Fibroblast of lung (primary cell): ENCODE measurements at regions not wholly inside any gene's neighbourhood (a gene's known extent, or its start where the extent isn't known, plus 50 kb on each side); places are given as distances from the start of the nearest gene placed in this dataset.
A peak's percentile ranks its signal among the peaks of the same experiment; 100 is the strongest.

Experiments used
- DNase-seq, 2 donors: peaks; one replicate each; pipeline versions ENCODE4 v3.0.0 to v3.0.0-alpha.2; 2010; ENCODE audit warnings: low read depth in 2 of 2
- H2AFZ ChIP-seq: 2 replicates; pipeline ENCODE4 v1.5.1; 2012; ENCODE audit warnings: low read length, control low read depth, inconsistent platforms
- H3K27ac ChIP-seq: 2 replicates; pipeline ENCODE4 v1.5.1; 2011; ENCODE audit warnings: low read length, control low read depth; ENCODE audit not compliant: insufficient read depth
- H3K27me3 ChIP-seq: 2 replicates; pipeline ENCODE4 v1.5.1; 2011; ENCODE audit warnings: mild to moderate bottlenecking, low read length; ENCODE audit not compliant: control insufficient read depth, insufficient read depth
- H3K36me3 ChIP-seq: 2 replicates; pipeline ENCODE4 v1.5.1; 2011; ENCODE audit warnings: low read length; ENCODE audit not compliant: control insufficient read depth, insufficient read depth
- H3K4me1 ChIP-seq: 2 replicates; pipeline ENCODE4 v1.5.1; 2011; ENCODE audit warnings: low read length; ENCODE audit not compliant: control insufficient read depth, insufficient read depth; ENCODE audit errors: extremely low read depth
- H3K4me2 ChIP-seq: 2 replicates; pipeline ENCODE4 v1.5.1; 2011; ENCODE audit warnings: low read length, control low read depth; ENCODE audit not compliant: insufficient read depth; ENCODE audit errors: extremely low read depth
- H3K4me3 ChIP-seq, 4 experiments: fragments of 200-600 bp in 1 of 4; sonication (generic) in 1 of 4; replicated peaks in 1 of 4; 2 replicates each; pipeline ENCODE4 v1.5.1; 2011 to 2016; ENCODE audit warnings: low read length in 4 of 4, low read depth in 3 of 4, mild to moderate bottlenecking in 3 of 4, control low read depth in 2 of 4, inconsistent platforms in 1 of 4, mixed read lengths in 1 of 4; ENCODE audit not compliant: insufficient read depth in 1 of 4; ENCODE audit errors: control extremely low read depth in 1 of 4
- H3K79me2 ChIP-seq: 2 replicates; pipeline ENCODE4 v1.5.1; 2012; ENCODE audit warnings: mild to moderate bottlenecking, low read length, inconsistent platforms; ENCODE audit not compliant: control insufficient read depth, insufficient read depth
- H3K9ac ChIP-seq: 2 replicates; pipeline ENCODE4 v1.5.1; 2011; ENCODE audit warnings: mild to moderate bottlenecking, low read length, control low read depth; ENCODE audit not compliant: insufficient read depth
- H3K9me3 ChIP-seq: 2 replicates; pipeline ENCODE4 v1.5.1; 2012; ENCODE audit warnings: low read depth, low read length; ENCODE audit not compliant: control insufficient read depth, insufficient read depth
- H4K20me1 ChIP-seq: 2 replicates; pipeline ENCODE4 v1.5.1; 2011; ENCODE audit warnings: low read length; ENCODE audit not compliant: control insufficient read depth, insufficient read depth; ENCODE audit errors: extremely low read depth
- EZH2 ChIP-seq: IDR thresholded peaks from 2 replicates; pipeline ENCODE4 v1.5.1; 2012; ENCODE audit warnings: low read length, control low read depth, mild to moderate bottlenecking; ENCODE audit errors: missing control alignments
- TF ChIP-seq, protein P1 (sequence below), 2 donors: IDR thresholded peaks in 1 of 2; conservative IDR thresholded peaks in 1 of 2; 1 replicate in 1 of 2; 2 replicates in 1 of 2; pipeline ENCODE4 v1.5.1; 2011 to 2012; ENCODE audit warnings: low read length in 2 of 2, control low read depth in 1 of 2, inconsistent platforms in 1 of 2, low read depth in 1 of 2, mild to moderate bottlenecking in 1 of 2

- H2AFZ ChIP-seq, result no peak overlapping the region
- no peak overlapping the region for H3K9ac ChIP-seq
- no peak overlapping the region for H3K4me2 ChIP-seq
- H3K79me2 ChIP-seq, result no peaks in the 10 kb centered on the region
- H3K36me3 ChIP-seq, result no peaks in the 10 kb centered on the region
- H4K20me1 ChIP-seq, result no peaks in the 10 kb centered on the region
- H3K27me3 ChIP-seq, result no peaks in the 10 kb centered on the region
- no peaks in the 10 kb centered on the region for H3K9me3 ChIP-seq
- H3K27ac ChIP-seq, result no peak overlapping the region
- DNase-seq, result no peak
- TF ChIP-seq EZH2, result no peak
- TF ChIP-seq, protein P1, sequence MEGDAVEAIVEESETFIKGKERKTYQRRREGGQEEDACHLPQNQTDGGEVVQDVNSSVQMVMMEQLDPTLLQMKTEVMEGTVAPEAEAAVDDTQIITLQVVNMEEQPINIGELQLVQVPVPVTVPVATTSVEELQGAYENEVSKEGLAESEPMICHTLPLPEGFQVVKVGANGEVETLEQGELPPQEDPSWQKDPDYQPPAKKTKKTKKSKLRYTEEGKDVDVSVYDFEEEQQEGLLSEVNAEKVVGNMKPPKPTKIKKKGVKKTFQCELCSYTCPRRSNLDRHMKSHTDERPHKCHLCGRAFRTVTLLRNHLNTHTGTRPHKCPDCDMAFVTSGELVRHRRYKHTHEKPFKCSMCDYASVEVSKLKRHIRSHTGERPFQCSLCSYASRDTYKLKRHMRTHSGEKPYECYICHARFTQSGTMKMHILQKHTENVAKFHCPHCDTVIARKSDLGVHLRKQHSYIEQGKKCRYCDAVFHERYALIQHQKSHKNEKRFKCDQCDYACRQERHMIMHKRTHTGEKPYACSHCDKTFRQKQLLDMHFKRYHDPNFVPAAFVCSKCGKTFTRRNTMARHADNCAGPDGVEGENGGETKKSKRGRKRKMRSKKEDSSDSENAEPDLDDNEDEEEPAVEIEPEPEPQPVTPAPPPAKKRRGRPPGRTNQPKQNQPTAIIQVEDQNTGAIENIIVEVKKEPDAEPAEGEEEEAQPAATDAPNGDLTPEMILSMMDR (conservative IDR thresholded peaks at IDR 0.05 in 1 of 2, IDR thresholded peaks at IDR 0.05 in 1 of 2; ENCODE audit: low read depth in 1 of 2, low read length in 2 of 2), result no peak
- H3K4me1 ChIP-seq, result no peaks in the 10 kb centered on the region
- no peak overlapping the region for H3K4me3 ChIP-seq
Measured at GRCh38 chr2:65714866-65715265, 282.5 kb upstream of the SPRED2 start.

DNA sequence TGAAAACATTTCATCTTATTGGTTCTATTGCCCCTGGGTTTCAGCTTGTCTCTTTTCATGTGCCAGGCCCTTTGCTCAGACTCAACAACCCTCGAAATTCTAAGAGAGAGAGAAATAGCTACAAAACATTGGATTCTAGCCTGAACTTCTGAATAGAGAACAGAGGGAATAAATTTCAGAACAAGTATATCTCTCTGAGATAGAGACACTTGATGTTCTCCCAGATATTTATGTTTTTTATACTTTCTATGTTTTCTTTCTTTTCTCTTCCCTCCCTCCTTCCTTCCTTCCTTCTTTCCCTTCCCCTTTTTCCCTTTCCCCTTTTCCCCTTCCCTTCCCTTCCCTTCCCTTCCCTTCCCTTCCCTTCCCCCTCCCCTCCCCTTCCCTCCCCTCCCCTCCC lies 279.5 kb upstream of the SPRED2 start:
- no peak overlapping the region for H3K27ac ChIP-seq
- no peaks in the 10 kb centered on the region for H3K27me3 ChIP-seq
- H3K79me2 ChIP-seq, result no peaks in the 10 kb centered on the region
- no peaks in the 10 kb centered on the region for H4K20me1 ChIP-seq
- DNase-seq, result no peak
- no peak overlapping the region for H3K4me2 ChIP-seq
- no peaks in the 10 kb centered on the region for H3K36me3 ChIP-seq
- no peaks in the 10 kb centered on the region for H3K4me1 ChIP-seq
- H3K4me3 ChIP-seq, result no peak overlapping the region
- H3K9ac ChIP-seq, result no peak overlapping the region
- TF ChIP-seq EZH2, result no peak
- TF ChIP-seq, protein P1 (conservative IDR thresholded peaks at IDR 0.05 in 1 of 2, IDR thresholded peaks at IDR 0.05 in 1 of 2; ENCODE audit: low read depth in 1 of 2, low read length in 2 of 2), result no peak
- H2AFZ ChIP-seq, result no peak overlapping the region
- H3K9me3 ChIP-seq, result no peaks in the 10 kb centered on the region

DNA sequence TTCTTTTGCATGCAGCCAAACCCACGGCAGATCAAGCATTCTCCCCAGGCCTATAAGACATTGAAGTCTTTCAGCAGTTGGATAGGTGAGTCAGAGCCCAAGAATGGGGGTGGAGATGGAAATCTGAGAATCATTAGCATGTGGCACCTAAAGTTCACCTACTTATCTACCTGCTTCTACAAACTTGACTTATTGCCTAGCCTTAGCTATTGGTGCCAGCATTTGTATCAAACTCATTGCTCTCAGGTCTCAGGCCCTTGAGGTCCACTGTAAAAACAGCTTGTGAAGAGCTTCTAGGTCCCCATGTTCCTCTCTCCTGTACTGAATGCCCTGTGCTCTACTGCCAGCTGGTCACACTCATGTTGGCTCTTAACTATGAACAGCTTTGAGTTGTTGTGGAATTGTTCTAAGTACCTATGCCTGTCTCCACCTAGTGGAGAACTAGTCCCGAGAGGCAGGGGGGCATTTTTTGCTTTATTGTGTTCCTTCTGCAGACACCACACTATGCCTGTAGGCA lies 278.4 kb upstream of the SPRED2 start:
- Histone ChIP-seq H3K4me3 (no peak overlapping the region), H3K4me2 (no peak overlapping the region), H2AFZ (no peak overlapping the region), H3K27me3 (no peaks in the 10 kb centered on the region), H3K9ac (no peak overlapping the region), H3K27ac (no peak overlapping the region), H3K9me3 (no peaks in the 10 kb centered on the region), H3K4me1 (no peaks in the 10 kb centered on the region), H4K20me1 (no peaks in the 10 kb centered on the region), H3K79me2 (no peaks in the 10 kb centered on the region), H3K36me3 (no peaks in the 10 kb centered on the region)
- no peak for TF ChIP-seq EZH2
- TF ChIP-seq, protein P1 (conservative IDR thresholded peaks at IDR 0.05 in 1 of 2, IDR thresholded peaks at IDR 0.05 in 1 of 2; ENCODE audit: low read depth in 1 of 2, low read length in 2 of 2), result peak; percentile 28 to 30
- DNase-seq, result peak; percentile 18 to 43
